K562 (cell line): ENCODE measurements at regions not wholly inside any gene's neighbourhood (a gene's known extent, or its start where the extent isn't known, plus 50 kb on each side); places are given as distances from the start of the nearest gene placed in this dataset.
A peak's percentile ranks its signal among the peaks of the same experiment; 100 is the strongest.

Experiments used
- BDP1 ChIP-seq: IDR thresholded peaks from 3 replicates; pipeline ENCODE4 v1.6.1; 2011; ENCODE audit not compliant: insufficient read length, insufficient read depth
- CEBPG ChIP-seq, 3 experiments: fragments of 200-800 bp in 1 of 3; sonication (Bioruptor generic) in 1 of 3; sonication (generic) in 1 of 3; formaldehyde crosslinking in 1 of 3; IDR thresholded peaks in 2 of 3; conservative IDR thresholded peaks in 1 of 3; 2 replicates each; pipeline versions ENCODE4 v1.6.1 to v1.8.0; 2016 to 2022; ENCODE audit warnings: missing compliant biosample characterization in 2 of 3, missing genetic modification characterization in 2 of 3, mild to moderate bottlenecking in 1 of 3, missing genetic modification reagents in 1 of 3
- DLX4 ChIP-seq: fragments of 250-450 bp; sonication (Bioruptor Pico); IDR thresholded peaks from 2 replicates; pipeline ENCODE4 v1.6.1; 2021; ENCODE audit warnings: mild to moderate bottlenecking
- FOXA3 ChIP-seq, 2 experiments: fragments of 450-650 bp in 1 of 2; sonication (generic) in 1 of 2; formaldehyde crosslinking; IDR thresholded peaks in 1 of 2; conservative IDR thresholded peaks in 1 of 2; 2 replicates each; pipeline versions ENCODE4 v1.4.0 to v1.8.0; 2020 to 2022; ENCODE audit warnings: mild to moderate bottlenecking in 2 of 2, missing genetic modification reagents in 1 of 2
- HMG20B ChIP-seq: fragments of 250-450 bp; sonication (Bioruptor Pico); IDR thresholded peaks from 2 replicates; pipeline ENCODE4 v1.5.0; 2021; ENCODE audit warnings: mild to moderate bottlenecking
- MTA3 ChIP-seq: fragments of 450-650 bp; formaldehyde crosslinking; IDR thresholded peaks from 2 replicates; pipeline ENCODE4 v1.6.1; 2017; ENCODE audit warnings: mild to moderate bottlenecking, borderline replicate concordance
- NEUROD1 ChIP-seq: fragments of 150-350 bp; IDR thresholded peaks from 2 replicates; pipeline ENCODE4 v1.6.1; 2014; ENCODE audit warnings: borderline replicate concordance, low read length, low read depth; ENCODE audit not compliant: partially characterized antibody
- PCBP1 ChIP-seq: fragments of 200-400 bp; formaldehyde crosslinking; IDR thresholded peaks from 2 replicates; pipeline ENCODE4 v1.6.1; 2018; ENCODE audit warnings: mild to moderate bottlenecking, low read depth, low read length; ENCODE audit not compliant: poor library complexity, severe bottlenecking
- STAT5A ChIP-seq: IDR thresholded peaks from 2 replicates; pipeline ENCODE4 v1.6.1; 2012; ENCODE audit warnings: low read length, inconsistent platforms, borderline replicate concordance
- ZNF592 ChIP-seq: fragments of 450-650 bp; IDR thresholded peaks from 2 replicates; pipeline ENCODE4 v1.6.1; 2017; ENCODE audit warnings: antibody characterized with exemption, mild to moderate bottlenecking
- ZNF644 ChIP-seq: fragments of 200-800 bp; sonication (Bioruptor generic); IDR thresholded peaks from 2 replicates; pipeline ENCODE4 v1.6.1; 2016; ENCODE audit warnings: low read depth, missing genetic modification characterization, missing compliant biosample characterization
- ZNF778 ChIP-seq: fragments of 450-650 bp; formaldehyde crosslinking; IDR thresholded peaks from 2 replicates; pipeline ENCODE4 v1.4.0; 2020; ENCODE audit warnings: mild to moderate bottlenecking, moderate library complexity
- TF ChIP-seq, protein P1 (sequence below): sonication (generic); formaldehyde crosslinking; IDR thresholded peaks from 2 replicates; pipeline ENCODE4 v1.8.0; 2023; ENCODE audit warnings: missing genetic modification reagents, mild to moderate bottlenecking, borderline replicate concordance
- TF ChIP-seq, protein P2 (sequence below), 2 experiments: fragments of 450-650 bp in 1 of 2; sonication (generic) in 1 of 2; formaldehyde crosslinking in 1 of 2; IDR thresholded peaks in 1 of 2; conservative IDR thresholded peaks in 1 of 2; 2 replicates each; pipeline versions ENCODE4 v1.6.1 to v1.8.1; 2016 to 2023; ENCODE audit warnings: mild to moderate bottlenecking in 2 of 2, moderate library complexity in 2 of 2, inconsistent platforms in 1 of 2, missing genetic modification reagents in 1 of 2

GRCh38 chr2:12059616-12060441, 313.4 kb downstream of the LPIN1 start (continued):
- TF ChIP-seq, protein P1, sequence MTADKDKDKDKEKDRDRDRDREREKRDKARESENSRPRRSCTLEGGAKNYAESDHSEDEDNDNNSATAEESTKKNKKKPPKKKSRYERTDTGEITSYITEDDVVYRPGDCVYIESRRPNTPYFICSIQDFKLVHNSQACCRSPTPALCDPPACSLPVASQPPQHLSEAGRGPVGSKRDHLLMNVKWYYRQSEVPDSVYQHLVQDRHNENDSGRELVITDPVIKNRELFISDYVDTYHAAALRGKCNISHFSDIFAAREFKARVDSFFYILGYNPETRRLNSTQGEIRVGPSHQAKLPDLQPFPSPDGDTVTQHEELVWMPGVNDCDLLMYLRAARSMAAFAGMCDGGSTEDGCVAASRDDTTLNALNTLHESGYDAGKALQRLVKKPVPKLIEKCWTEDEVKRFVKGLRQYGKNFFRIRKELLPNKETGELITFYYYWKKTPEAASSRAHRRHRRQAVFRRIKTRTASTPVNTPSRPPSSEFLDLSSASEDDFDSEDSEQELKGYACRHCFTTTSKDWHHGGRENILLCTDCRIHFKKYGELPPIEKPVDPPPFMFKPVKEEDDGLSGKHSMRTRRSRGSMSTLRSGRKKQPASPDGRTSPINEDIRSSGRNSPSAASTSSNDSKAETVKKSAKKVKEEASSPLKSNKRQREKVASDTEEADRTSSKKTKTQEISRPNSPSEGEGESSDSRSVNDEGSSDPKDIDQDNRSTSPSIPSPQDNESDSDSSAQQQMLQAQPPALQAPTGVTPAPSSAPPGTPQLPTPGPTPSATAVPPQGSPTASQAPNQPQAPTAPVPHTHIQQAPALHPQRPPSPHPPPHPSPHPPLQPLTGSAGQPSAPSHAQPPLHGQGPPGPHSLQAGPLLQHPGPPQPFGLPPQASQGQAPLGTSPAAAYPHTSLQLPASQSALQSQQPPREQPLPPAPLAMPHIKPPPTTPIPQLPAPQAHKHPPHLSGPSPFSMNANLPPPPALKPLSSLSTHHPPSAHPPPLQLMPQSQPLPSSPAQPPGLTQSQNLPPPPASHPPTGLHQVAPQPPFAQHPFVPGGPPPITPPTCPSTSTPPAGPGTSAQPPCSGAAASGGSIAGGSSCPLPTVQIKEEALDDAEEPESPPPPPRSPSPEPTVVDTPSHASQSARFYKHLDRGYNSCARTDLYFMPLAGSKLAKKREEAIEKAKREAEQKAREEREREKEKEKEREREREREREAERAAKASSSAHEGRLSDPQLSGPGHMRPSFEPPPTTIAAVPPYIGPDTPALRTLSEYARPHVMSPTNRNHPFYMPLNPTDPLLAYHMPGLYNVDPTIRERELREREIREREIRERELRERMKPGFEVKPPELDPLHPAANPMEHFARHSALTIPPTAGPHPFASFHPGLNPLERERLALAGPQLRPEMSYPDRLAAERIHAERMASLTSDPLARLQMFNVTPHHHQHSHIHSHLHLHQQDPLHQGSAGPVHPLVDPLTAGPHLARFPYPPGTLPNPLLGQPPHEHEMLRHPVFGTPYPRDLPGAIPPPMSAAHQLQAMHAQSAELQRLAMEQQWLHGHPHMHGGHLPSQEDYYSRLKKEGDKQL (CRISPR knock-in tag) = no peak
- no peak for TF ChIP-seq NEUROD1
- peak; percentile 49; the same call in 1 of the 2 replicates for TF ChIP-seq STAT5A
- no peak for TF ChIP-seq ZNF644 (tag)
- TF ChIP-seq ZNF778 (CRISPR knock-in tag) = no peak
- TF ChIP-seq DLX4 (CRISPR knock-in tag) = no peak
- TF ChIP-seq PCBP1 = no peak
- TF ChIP-seq MTA3 = no peak
- TF ChIP-seq BDP1 = no peak
- no peak for TF ChIP-seq ZNF592
- TF ChIP-seq, protein P2, sequence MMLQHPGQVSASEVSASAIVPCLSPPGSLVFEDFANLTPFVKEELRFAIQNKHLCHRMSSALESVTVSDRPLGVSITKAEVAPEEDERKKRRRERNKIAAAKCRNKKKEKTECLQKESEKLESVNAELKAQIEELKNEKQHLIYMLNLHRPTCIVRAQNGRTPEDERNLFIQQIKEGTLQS (IDR thresholded peaks at IDR 0.05) = peak; percentile 80
- TF ChIP-seq, protein P2 (CRISPR knock-in tag; conservative IDR thresholded peaks at IDR 0.05) = no peak
- peak; percentile 76 to 87; a peak in 2 of 4 replicates for TF ChIP-seq FOXA3 (CRISPR knock-in tag; conservative IDR thresholded peaks at IDR 0.05 in 1 of 2, IDR thresholded peaks at IDR 0.05 in 1 of 2)
- no peak for TF ChIP-seq HMG20B (CRISPR knock-in tag)
- no peak for TF ChIP-seq CEBPG (CRISPR knock-in tag; IDR thresholded peaks at IDR 0.05)
- TF ChIP-seq CEBPG (tag; conservative IDR thresholded peaks at IDR 0.05 in 1 of 2, IDR thresholded peaks at IDR 0.05 in 1 of 2) = peak in 1 of 2 experiments; percentile 48; a peak in 1 of 4 replicates
